GM21423 (cell line): ENCODE measurements at regions not wholly inside any gene's neighbourhood (a gene's known extent, or its start where the extent isn't known, plus 50 kb on each side); places are given as distances from the start of the nearest gene placed in this dataset.

Source experiments
- ATAC-seq: cut with Tn5 transposase; IDR thresholded peaks from one replicate; pipeline ENCODE4 v1.9.1; 2021; ENCODE audit warnings: mild to moderate bottlenecking, moderate library complexity; ENCODE audit not compliant: unreplicated experiment

- ATAC-seq: no peak
These were observed 276.2 kb upstream of the EPHA4 start for GRCh38 chr2:221848286-221848685.

GRCh38 chr2:221845021-221845365 is 272.9 kb upstream of the EPHA4 start:
- ATAC-seq: no peak

GRCh38 chr2:221844212-221845020 is 272.3 kb upstream of the EPHA4 start:
- no peak for ATAC-seq

GRCh38 chr2:221836095-221836494 is 264.0 kb upstream of the EPHA4 start:
- ATAC-seq: no peak

GRCh38 chr2:221833966-221834365 is 261.9 kb upstream of the EPHA4 start:
- no peak for ATAC-seq

GRCh38 chr2:221831051-221831450 is 258.9 kb upstream of the EPHA4 start:
- no peak for ATAC-seq

GRCh38 chr2:221822416-221822815 is 250.3 kb upstream of the EPHA4 start:
- ATAC-seq: no peak

- no peak for ATAC-seq
These were observed 246.7 kb upstream of the EPHA4 start for GRCh38 chr2:221818616-221819320.

- ATAC-seq: no peak
These were observed 245.8 kb upstream of the EPHA4 start for GRCh38 chr2:221817878-221818277.

- no peak for ATAC-seq
These were observed 244.9 kb upstream of the EPHA4 start for GRCh38 chr2:221817052-221817451.

- no peak for ATAC-seq
These were observed 244.5 kb upstream of the EPHA4 start for GRCh38 chr2:221816566-221816965.

- no peak for ATAC-seq
These were observed 238.5 kb upstream of the EPHA4 start for GRCh38 chr2:221810650-221811049.

GRCh38 chr2:221810245-221810644 is 238.1 kb upstream of the EPHA4 start:
- no peak for ATAC-seq

GRCh38 chr2:221808488-221808887 is 236.4 kb upstream of the EPHA4 start:
- ATAC-seq: no peak

GRCh38 chr2:221807706-221808105 is 235.6 kb upstream of the EPHA4 start:
- ATAC-seq: no peak

GRCh38 chr2:221802089-221802488 is 230.0 kb upstream of the EPHA4 start:
- no peak for ATAC-seq

GRCh38 chr2:221792971-221793521 is 220.9 kb upstream of the EPHA4 start:
- no peak for ATAC-seq

GRCh38 chr2:221791844-221792243 is 219.7 kb upstream of the EPHA4 start:
- ATAC-seq: no peak

GRCh38 chr2:221787561-221787960 is 215.5 kb upstream of the EPHA4 start:
- no peak for ATAC-seq

- no peak for ATAC-seq
These were observed 214.3 kb upstream of the EPHA4 start for GRCh38 chr2:221786297-221786926.

- ATAC-seq: no peak
These were observed 208.2 kb upstream of the EPHA4 start for GRCh38 chr2:221780281-221780688.

GRCh38 chr2:221779614-221780067 is 207.5 kb upstream of the EPHA4 start:
- ATAC-seq: no peak
